ENCODE measurements at regions not wholly inside any gene's neighbourhood (a gene's known extent, or its start where the extent isn't known, plus 50 kb on each side); places are given as distances from the start of the nearest gene placed in this dataset.

GRCh38 chr6:134724771-134725340 lies 225.0 kb downstream of the ALDH8A1 start:
- TF ChIP-seq CTCF (conservative IDR thresholded peaks at IDR 0.05 in 1 of 2, IDR thresholded peaks at IDR 0.05 in 1 of 2; ENCODE audit: low read depth in 1 of 2, low read length in 2 of 2), result no peak
- no peak for TF ChIP-seq EZH2 (IDR thresholded peaks at IDR 0.05; ENCODE audit: low read length, missing control alignments)
